PFSK-1 (cell line): ENCODE measurements at regions not wholly inside any gene's neighbourhood (a gene's known extent, or its start where the extent isn't known, plus 50 kb on each side); places are given as distances from the start of the nearest gene placed in this dataset.

Source experiments
- FOXP2 ChIP-seq: optimal IDR thresholded peaks from 2 replicates; pipeline ENCODE3; 2011; ENCODE audit warnings: borderline replicate concordance, control low read depth, inconsistent platforms; ENCODE audit not compliant: insufficient read depth; ENCODE audit errors: extremely low read length, extremely low read depth
- POLR2AphosphoS5 ChIP-seq: IDR thresholded peaks from 2 replicates; pipeline ENCODE4 v1.6.1; 2012; ENCODE audit warnings: low read depth, mild to moderate bottlenecking, control low read depth, low read length, moderate library complexity
- SIN3A ChIP-seq: IDR thresholded peaks from 2 replicates; pipeline ENCODE4 v1.6.1; 2012; ENCODE audit warnings: mild to moderate bottlenecking, low read length, moderate library complexity, borderline replicate concordance; ENCODE audit not compliant: insufficient read depth
- TAF1 ChIP-seq: IDR thresholded peaks from 2 replicates; pipeline ENCODE4 v1.6.1; 2012; ENCODE audit warnings: low read length, control low read depth, borderline replicate concordance; ENCODE audit not compliant: insufficient read depth
- TF ChIP-seq, protein P1 (sequence below), 2 experiments: IDR thresholded peaks; 2 replicates each; pipeline versions ENCODE4 v1.6.1 to v1.8.0; 2011 to 2012; ENCODE audit warnings: low read depth in 2 of 2, low read length in 2 of 2, control low read depth in 1 of 2, inconsistent platforms in 1 of 2, mild to moderate bottlenecking in 1 of 2, moderate library complexity in 1 of 2; ENCODE audit not compliant: insufficient read depth in 1 of 2

DNA sequence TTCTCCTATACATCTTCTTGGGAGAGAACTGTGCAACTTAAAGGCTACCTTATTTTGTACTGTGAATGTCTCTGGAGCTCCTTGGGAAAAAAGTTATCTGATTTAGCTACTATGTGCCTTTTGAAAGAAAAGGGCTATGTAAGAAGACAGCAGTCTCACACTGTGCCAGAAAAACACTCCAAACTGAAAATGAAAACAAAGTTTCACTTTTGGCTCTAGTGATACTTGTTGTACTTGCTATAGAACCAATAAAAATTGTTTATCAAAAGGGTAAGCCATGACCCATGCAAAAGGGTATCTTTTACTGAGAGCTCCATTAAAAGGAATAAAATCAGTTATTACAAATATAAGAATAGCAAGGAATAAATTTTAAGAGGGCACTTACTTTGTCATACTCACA is 2270.0 kb downstream of the ARAP2 start:
- TF ChIP-seq FOXP2 = no peak
- TF ChIP-seq POLR2AphosphoS5 = no peak
- TF ChIP-seq SIN3A = no peak
- TF ChIP-seq, protein P1, sequence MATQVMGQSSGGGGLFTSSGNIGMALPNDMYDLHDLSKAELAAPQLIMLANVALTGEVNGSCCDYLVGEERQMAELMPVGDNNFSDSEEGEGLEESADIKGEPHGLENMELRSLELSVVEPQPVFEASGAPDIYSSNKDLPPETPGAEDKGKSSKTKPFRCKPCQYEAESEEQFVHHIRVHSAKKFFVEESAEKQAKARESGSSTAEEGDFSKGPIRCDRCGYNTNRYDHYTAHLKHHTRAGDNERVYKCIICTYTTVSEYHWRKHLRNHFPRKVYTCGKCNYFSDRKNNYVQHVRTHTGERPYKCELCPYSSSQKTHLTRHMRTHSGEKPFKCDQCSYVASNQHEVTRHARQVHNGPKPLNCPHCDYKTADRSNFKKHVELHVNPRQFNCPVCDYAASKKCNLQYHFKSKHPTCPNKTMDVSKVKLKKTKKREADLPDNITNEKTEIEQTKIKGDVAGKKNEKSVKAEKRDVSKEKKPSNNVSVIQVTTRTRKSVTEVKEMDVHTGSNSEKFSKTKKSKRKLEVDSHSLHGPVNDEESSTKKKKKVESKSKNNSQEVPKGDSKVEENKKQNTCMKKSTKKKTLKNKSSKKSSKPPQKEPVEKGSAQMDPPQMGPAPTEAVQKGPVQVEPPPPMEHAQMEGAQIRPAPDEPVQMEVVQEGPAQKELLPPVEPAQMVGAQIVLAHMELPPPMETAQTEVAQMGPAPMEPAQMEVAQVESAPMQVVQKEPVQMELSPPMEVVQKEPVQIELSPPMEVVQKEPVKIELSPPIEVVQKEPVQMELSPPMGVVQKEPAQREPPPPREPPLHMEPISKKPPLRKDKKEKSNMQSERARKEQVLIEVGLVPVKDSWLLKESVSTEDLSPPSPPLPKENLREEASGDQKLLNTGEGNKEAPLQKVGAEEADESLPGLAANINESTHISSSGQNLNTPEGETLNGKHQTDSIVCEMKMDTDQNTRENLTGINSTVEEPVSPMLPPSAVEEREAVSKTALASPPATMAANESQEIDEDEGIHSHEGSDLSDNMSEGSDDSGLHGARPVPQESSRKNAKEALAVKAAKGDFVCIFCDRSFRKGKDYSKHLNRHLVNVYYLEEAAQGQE (IDR thresholded peaks at IDR 0.05; ENCODE audit: insufficient read depth in 1 of 2, low read depth in 2 of 2, low read length in 2 of 2) = no peak
- TF ChIP-seq TAF1 = no peak

DNA sequence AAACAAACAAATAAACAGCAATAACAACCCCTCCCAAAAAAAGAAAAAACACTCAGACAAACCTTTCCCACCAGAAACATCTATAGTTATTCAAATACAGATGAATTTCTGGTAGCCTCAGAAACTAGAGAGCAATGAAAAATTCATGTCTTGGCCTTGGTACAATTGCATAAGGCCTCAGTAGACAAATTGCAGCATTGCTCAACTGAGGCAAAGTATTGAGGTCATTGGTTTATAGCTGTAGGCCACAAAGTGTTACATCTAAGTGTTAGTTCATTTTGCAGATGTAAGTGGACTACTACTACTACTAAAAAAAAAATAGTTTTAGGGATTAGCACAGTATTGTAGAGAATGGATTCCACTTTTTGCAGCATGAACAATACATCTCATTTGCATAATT is 2268.3 kb downstream of the ARAP2 start:
- no peak for TF ChIP-seq SIN3A
- TF ChIP-seq FOXP2 = no peak
- TF ChIP-seq, protein P1 (IDR thresholded peaks at IDR 0.05; ENCODE audit: insufficient read depth in 1 of 2, low read depth in 2 of 2, low read length in 2 of 2) = no peak
- no peak for TF ChIP-seq POLR2AphosphoS5

DNA sequence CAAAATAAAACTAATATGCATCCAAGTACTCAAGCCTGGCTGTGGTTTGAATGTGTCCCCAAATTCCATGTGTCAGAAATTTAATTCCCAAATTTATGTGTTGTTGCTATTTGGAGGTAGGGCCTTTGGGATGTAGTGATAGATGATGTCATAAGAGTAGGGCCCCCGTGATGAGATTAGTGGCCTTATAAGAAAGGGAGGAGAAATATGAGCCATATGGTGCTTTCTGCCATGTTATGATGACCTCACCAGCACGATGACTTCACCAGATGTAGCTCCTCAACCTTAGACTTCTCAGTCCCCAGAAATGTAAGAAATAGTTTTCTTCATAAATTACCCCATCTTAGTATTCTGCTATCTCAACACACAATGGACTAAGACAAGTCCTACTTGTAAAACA is 2264.0 kb downstream of the ARAP2 start:
- TF ChIP-seq TAF1 (no peak), FOXP2 (no peak)

DNA sequence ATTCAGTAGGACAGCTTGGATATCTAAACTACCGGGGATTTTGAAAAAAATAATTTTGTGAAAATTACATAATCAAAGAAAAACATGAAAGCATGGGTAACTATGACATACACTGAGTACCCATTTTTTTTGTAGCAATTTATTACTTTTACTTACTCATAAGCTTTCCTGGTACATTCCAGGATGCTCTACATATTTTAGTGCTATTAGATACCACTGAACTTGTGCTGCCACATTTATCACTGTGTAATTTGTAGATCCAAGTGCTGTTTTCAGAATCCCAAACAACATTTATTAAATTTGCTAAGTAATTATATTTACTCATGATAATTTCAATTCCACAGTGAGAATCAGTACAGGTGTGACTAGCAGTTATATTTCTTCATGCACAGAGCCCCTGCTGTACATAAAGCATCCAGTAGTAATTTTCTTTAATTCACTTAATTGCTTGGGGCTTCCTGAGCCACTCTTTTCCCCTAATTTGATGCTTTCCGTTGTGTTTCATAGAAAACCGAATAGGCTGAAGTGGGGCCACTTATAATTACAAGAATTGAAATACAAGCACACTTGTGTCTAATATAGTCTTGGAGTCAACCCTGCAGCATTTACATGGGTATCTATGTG is 2254.4 kb downstream of the ARAP2 start:
- no peak for TF ChIP-seq TAF1
- TF ChIP-seq, protein P1 (IDR thresholded peaks at IDR 0.05; ENCODE audit: insufficient read depth in 1 of 2, low read depth in 2 of 2, low read length in 2 of 2) = no peak
- TF ChIP-seq SIN3A = no peak
- no peak for TF ChIP-seq POLR2AphosphoS5
- no peak for TF ChIP-seq FOXP2

DNA sequence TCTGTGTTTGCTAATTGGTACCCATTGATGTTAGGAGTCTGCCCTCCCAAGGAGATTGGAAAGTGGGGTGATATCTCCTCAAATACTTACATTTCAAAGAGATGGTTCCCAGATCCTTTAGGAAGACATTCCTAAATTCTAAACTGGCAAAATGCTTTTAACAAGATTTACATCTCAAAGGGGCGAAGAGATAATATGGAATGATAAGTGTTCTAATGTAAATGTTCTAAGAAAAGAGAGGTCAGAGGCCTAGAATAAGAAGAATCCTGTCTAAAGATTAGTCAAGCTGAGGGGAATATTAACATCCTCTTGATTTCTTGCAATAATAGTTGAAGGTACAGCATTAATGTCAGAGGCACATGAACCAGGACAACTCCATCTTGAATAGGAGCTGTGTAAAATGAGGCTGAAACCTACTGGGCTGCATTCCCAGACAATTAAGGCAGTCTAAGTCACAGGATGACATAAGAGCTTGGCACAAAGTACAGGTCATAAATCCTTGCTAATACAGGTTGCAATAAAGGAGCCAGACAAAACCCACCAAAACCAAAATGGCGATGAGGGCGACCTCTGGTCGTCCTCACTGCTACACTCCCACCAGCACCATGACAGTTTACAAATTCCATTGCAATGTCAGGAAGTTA is 2248.1 kb downstream of the ARAP2 start:
- no peak for TF ChIP-seq TAF1
- no peak for TF ChIP-seq SIN3A
- no peak for TF ChIP-seq POLR2AphosphoS5
- TF ChIP-seq, protein P1 (IDR thresholded peaks at IDR 0.05; ENCODE audit: insufficient read depth in 1 of 2, low read depth in 2 of 2, low read length in 2 of 2) = no peak
- TF ChIP-seq FOXP2 = no peak
